ENCODE measurements at regions not wholly inside any gene's neighbourhood (a gene's known extent, or its start where the extent isn't known, plus 50 kb on each side); places are given as distances from the start of the nearest gene placed in this dataset.

GRCh38 chr10:83253011-83253671, 886.2 kb upstream of the GHITM start:
- DNase-seq, result no peak

GRCh38 chr10:83254698-83255097, 884.6 kb upstream of the GHITM start:
- no peak for DNase-seq

- DNase-seq, result no peak
Measured at GRCh38 chr10:83262434-83262833, 876.9 kb upstream of the GHITM start.

GRCh38 chr10:83272666-83273434, 866.5 kb upstream of the GHITM start:
- DNase-seq, result no peak

- DNase-seq, result no peak
Measured at GRCh38 chr10:83274088-83274487, 865.2 kb upstream of the GHITM start.

- no peak for DNase-seq
Measured at GRCh38 chr10:83276971-83277370, 862.3 kb upstream of the GHITM start.

GRCh38 chr10:83283151-83283550, 856.2 kb upstream of the GHITM start:
- DNase-seq, result no peak

- no peak for DNase-seq
Measured at GRCh38 chr10:83287374-83287773, 851.9 kb upstream of the GHITM start.

GRCh38 chr10:83289373-83289772, 849.9 kb upstream of the GHITM start:
- no peak for DNase-seq

GRCh38 chr10:83289948-83290347, 849.4 kb upstream of the GHITM start:
- no peak for DNase-seq

- no peak for DNase-seq
Measured at GRCh38 chr10:83301732-83302131, 837.6 kb upstream of the GHITM start.

- no peak for DNase-seq
Measured at GRCh38 chr10:83302623-83303022, 836.7 kb upstream of the GHITM start.

GRCh38 chr10:83310688-83311087, 828.6 kb upstream of the GHITM start:
- no peak for DNase-seq

- no peak for DNase-seq
Measured at GRCh38 chr10:83312570-83312969, 826.7 kb upstream of the GHITM start.

- DNase-seq, result no peak
Measured at GRCh38 chr10:83332690-83333089, 806.6 kb upstream of the GHITM start.

- no peak for DNase-seq
Measured at GRCh38 chr10:83333566-83333965, 805.7 kb upstream of the GHITM start.

GRCh38 chr10:83343676-83344075, 795.6 kb upstream of the GHITM start:
- no peak for DNase-seq

GRCh38 chr10:83346266-83346910, 792.9 kb upstream of the GHITM start:
- no peak for DNase-seq

GRCh38 chr10:83352588-83352987, 786.7 kb upstream of the GHITM start:
- DNase-seq, result no peak

GRCh38 chr10:83354456-83354855, 784.9 kb upstream of the GHITM start:
- DNase-seq, result no peak

GRCh38 chr10:83357004-83357403, 782.3 kb upstream of the GHITM start:
- DNase-seq, result no peak

- no peak for DNase-seq
Measured at GRCh38 chr10:83357627-83358026, 781.7 kb upstream of the GHITM start.

GRCh38 chr10:83367036-83367435, 772.3 kb upstream of the GHITM start:
- no peak for DNase-seq
